GM18511 (cell line): ENCODE measurements at regions not wholly inside any gene's neighbourhood (a gene's known extent, or its start where the extent isn't known, plus 50 kb on each side); places are given as distances from the start of the nearest gene placed in this dataset.
"Not testable (repeated sequence)": the region's sequence is repeated elsewhere in the genome, so short reads cannot be mapped to it uniquely, and the experiment has no call there.

Experiments used
- ATAC-seq: cut with Tn5 transposase; IDR thresholded peaks from one replicate; pipeline ENCODE4 v1.9.1; 2021; ENCODE audit warnings: mild to moderate bottlenecking, moderate library complexity; ENCODE audit not compliant: unreplicated experiment

- ATAC-seq, result no peak
Observed at GRCh38 chr16:63904182-63904581, 1217.7 kb downstream of the CDH11 start.

DNA sequence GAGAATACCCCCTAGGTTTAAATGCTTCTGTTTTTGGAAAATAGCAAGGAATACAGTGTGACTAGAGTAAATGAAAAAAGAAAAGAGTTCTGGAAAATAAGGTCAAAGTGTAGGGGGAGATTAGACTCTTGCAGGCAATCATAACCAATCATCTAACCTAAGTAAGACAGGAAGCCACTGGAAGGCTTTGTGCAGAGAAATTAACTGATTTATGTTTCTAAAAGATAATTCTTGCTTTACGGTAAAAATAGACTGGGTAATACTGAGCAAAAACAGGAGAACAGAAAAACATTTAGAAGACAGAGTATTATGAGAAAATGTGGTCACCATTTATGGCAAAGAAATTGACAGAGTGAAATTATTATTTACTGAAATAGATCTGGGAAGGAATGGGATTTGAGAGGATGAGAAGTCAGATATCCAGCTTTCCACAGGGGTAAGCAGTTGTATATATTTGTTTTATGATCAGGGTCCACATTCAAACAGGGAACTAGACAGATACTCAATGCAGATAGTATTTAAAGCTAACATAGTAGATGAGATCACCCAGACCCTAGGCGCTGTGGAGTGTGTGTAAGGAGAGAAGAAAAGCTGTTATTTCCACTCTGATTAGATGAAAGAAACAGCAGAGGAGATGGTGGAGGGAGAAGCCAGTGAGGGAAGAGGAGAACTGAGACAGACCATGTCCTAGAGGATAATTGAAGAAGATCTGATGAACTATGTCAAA, 1225.3 kb downstream of the CDH11 start:
- ATAC-seq, result no peak

- ATAC-seq, result no peak
Observed at GRCh38 chr16:63890723-63891122, 1231.1 kb downstream of the CDH11 start.

DNA sequence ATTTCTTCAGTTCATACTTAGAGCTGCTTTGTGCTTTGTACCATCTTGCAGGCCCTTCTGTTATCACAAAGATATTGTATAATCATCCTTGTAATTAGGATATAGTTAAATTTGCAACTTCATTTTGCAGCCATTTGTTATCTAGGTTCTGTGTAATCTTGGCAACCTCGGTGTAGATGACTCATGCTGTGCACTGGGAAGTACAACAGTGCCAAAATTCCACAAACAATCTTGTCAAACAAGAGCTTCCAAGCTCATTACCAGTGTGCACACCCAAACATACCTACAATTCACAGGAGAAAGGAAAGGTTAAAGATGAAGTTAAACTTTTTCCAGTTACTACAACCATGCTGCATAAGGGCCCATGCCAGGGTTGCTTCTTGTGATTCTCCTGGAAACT, 1231.8 kb downstream of the CDH11 start:
- no peak for ATAC-seq

DNA sequence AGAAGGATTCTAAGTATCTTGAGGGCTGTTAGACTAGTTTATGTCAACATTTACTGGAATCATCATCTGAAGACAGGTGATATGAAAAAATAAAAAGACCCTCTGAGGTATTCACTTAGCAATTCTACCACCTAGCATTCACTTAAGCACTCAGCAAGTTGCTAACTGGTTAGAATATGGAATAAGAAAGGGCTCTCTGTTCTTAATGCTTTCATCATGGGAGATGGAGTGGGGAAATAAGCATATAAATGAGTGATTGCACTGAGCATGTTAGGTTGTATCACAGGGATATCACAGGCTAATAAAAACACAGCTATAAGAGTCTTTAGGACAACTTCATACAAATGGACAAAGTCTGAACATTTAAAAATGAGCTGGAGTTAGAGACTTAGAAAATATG, 1238.8 kb downstream of the CDH11 start:
- ATAC-seq, result no peak

DNA sequence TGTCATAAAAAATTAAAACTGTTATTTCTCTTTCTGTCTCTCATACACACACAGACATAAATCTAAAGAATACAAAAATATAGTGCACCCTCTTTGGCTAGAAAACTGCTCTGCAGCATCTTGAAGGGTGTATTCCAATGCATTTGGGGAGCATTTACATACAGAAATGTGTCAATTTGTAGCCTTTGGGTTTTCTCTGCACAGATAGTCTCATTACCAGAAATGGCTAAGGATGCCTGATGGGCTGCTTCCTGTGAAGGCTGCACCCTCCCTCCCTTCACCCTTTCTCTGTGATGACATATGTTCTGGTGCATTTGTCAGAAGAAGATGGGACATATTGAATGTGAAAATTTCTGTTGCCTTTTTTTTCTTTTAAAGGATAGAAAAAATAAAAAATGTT, 1239.3 kb downstream of the CDH11 start:
- no peak for ATAC-seq

GRCh38 chr16:63880948-63881347, 1240.9 kb downstream of the CDH11 start:
- ATAC-seq, result no peak

GRCh38 chr16:63877401-63877800, 1244.5 kb downstream of the CDH11 start:
- ATAC-seq, result no peak

GRCh38 chr16:63876103-63876502, 1245.8 kb downstream of the CDH11 start:
- no peak for ATAC-seq

DNA sequence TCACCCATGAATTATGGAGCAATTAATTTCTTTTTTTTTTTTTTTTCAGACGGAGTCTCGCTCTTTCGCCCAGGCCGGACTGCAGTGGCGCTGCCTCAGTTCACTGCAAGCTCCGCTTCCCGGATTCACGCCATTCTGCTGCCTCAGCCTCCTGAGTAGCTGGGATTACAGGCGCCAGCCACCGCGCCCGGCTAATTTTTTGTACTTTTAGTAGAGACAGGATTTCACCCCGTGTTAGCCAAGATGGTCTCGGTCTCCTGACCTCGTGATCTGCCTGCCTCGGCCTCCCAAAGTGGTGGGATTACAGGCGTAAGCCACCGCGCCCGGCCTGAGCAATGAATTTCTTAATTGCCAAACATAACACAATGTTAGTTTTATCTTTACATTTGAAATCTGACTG, 1261.2 kb downstream of the CDH11 start:
- ATAC-seq, result not testable (repeated sequence)

GRCh38 chr16:63856537-63856936, 1265.3 kb downstream of the CDH11 start:
- ATAC-seq, result no peak

- ATAC-seq, result no peak
Observed at GRCh38 chr16:63850979-63851378, 1270.9 kb downstream of the CDH11 start.

- no peak for ATAC-seq
Observed at GRCh38 chr16:63841271-63841670, 1280.6 kb downstream of the CDH11 start.

- no peak for ATAC-seq
Observed at GRCh38 chr16:63830061-63830460, 1291.8 kb downstream of the CDH11 start.

- no peak for ATAC-seq
Observed at GRCh38 chr16:63822818-63823217, 1299.0 kb downstream of the CDH11 start.

DNA sequence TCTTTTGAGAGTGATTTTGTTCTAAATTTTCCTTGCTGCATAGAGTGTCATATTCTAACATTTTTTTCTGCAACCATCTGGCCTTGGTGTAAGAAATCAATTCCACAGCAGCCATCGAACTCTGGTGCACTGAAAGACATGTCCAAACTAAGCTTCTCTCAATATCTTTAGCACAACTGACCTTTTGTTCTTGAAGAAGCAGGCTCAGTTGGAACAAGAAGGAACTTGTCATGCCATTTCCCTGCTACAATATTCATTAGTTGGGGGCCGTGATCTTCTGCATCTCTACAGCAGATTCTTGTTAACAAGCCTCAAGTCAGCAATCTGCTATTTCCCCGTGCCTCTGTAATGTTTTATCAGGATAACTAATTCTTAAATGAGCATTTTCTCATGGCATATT, 1305.6 kb downstream of the CDH11 start:
- no peak for ATAC-seq

DNA sequence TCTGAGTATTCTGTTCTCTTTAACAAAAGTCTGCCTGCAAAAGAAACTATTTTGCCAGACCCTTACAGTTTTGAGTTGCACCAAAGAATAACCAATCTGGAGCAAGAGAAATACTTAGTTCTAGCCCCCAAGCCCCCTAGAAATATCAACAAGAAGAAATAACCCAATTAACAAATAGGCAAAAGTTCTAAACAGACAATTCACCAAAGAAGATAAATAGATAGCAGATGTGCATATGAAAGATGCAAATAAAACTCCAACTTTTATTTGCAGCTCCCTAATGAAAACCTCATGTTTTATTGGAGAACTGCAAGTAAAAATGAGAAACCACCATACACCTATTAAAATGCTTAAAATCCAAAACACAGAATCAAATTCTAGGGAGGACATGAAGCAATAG, 1308.0 kb downstream of the CDH11 start:
- no peak for ATAC-seq

DNA sequence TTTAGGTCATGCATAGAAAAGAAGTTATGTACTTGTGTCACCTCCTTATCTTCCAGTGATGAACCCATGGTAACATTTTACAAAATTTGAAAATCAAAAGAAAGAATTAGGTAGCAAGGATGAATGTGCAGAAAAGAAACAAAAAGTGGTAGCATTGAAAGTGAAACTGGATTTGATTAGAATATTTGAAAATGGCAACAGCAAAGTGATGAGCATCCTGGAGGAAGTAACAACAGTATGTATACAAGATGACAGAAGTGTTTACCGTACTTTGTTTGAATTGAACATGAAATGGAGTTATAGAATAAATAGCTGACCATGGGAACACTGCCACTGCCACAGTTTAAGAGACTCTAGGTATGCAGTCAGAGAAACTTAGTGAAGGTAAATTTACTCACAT, 1313.1 kb downstream of the CDH11 start:
- ATAC-seq, result no peak

- no peak for ATAC-seq
Observed at GRCh38 chr16:63806794-63807506, 1314.9 kb downstream of the CDH11 start.

GRCh38 chr16:63804126-63804525, 1317.7 kb downstream of the CDH11 start:
- no peak for ATAC-seq

GRCh38 chr16:63789603-63790002, 1332.3 kb downstream of the CDH11 start:
- no peak for ATAC-seq

DNA sequence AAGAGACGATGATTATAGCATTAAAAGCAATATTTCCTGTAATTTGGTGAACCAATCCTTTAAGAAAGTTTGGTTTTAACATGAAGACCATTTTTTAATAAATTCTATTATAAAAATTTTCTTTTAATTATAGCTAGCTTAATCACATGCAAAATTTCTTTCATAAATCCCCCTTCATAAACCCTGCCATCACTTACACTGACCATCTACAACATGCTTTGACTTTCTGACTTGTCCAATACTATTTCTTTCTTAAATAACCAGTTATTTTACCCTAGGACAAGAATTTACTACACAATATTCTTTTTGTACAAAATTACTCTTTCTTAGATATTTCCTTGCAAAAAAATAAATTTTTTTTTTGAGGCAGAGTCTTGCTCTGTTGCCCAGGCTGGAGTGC, 1334.8 kb downstream of the CDH11 start:
- no peak for ATAC-seq

DNA sequence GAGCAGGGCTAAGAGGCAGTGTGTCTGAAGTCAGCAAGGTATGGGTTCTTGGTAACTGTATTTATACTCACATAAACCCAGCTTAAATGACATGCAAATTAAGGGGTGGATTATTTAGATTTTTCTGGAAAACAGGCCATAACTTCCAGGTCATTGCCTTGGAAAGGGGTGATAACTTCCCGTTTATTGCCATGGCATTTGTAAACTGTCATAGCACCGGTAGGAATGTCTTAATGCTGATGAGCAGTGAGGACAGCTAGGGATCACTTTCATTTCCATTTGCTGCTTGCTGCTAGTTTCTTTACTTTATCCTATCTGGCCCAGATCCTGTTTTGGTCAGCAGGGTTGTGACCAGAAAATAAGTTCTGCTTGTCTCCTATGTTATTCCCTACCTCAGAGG, 1336.7 kb downstream of the CDH11 start:
- ATAC-seq, result no peak
